SU-DHL-6 (cell line): ENCODE measurements at regions not wholly inside any gene's neighbourhood (a gene's known extent, or its start where the extent isn't known, plus 50 kb on each side); places are given as distances from the start of the nearest gene placed in this dataset.

Experiments used
- EZH2phosphoT487 ChIP-seq: fragments of 200-600 bp; sonication (generic), shearing (Covaris generic); conservative IDR thresholded peaks from 2 replicates; pipeline ENCODE4 v1.6.1; 2018; ENCODE audit warnings: mild to moderate bottlenecking, antibody characterized with exemption, low read length, moderate library complexity, mixed read lengths
- TF ChIP-seq, protein P1 (sequence below): fragments of 200-600 bp; sonication (generic); IDR thresholded peaks from one replicate; pipeline ENCODE4 v1.5.1; 2017; ENCODE audit warnings: antibody characterized with exemption, mild to moderate bottlenecking, low read length, moderate library complexity; ENCODE audit not compliant: insufficient read depth, poor library complexity, severe bottlenecking

DNA sequence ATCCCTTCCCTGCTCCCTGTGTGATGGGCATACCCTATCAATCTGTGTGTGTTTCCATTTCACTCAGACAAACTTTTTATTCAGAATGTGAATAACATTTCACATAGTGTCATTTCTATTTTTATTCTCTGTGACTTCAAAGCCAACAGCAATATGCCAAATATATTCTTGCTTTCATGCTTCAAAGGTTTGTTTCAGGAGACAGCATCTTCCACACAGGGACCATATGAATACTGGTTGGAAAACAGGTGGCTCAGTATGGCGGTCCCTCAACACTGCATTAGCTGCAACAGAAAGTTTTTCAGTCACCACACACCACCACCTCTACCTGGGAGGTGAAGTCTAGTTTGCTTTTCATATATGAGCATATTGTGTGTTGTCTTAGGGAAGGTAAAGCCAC lies 111.0 kb upstream of the PTPN3 start:
- TF ChIP-seq, protein P1, sequence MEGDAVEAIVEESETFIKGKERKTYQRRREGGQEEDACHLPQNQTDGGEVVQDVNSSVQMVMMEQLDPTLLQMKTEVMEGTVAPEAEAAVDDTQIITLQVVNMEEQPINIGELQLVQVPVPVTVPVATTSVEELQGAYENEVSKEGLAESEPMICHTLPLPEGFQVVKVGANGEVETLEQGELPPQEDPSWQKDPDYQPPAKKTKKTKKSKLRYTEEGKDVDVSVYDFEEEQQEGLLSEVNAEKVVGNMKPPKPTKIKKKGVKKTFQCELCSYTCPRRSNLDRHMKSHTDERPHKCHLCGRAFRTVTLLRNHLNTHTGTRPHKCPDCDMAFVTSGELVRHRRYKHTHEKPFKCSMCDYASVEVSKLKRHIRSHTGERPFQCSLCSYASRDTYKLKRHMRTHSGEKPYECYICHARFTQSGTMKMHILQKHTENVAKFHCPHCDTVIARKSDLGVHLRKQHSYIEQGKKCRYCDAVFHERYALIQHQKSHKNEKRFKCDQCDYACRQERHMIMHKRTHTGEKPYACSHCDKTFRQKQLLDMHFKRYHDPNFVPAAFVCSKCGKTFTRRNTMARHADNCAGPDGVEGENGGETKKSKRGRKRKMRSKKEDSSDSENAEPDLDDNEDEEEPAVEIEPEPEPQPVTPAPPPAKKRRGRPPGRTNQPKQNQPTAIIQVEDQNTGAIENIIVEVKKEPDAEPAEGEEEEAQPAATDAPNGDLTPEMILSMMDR = no peak
- no peak for TF ChIP-seq EZH2phosphoT487
